ENCODE measurements at regions not wholly inside any gene's neighbourhood (a gene's known extent, or its start where the extent isn't known, plus 50 kb on each side); places are given as distances from the start of the nearest gene placed in this dataset.

- DNase-seq (ENCODE audit: low spot score), result no peak
These were observed 99.8 kb upstream of the TSPAN5 start for GRCh38 chr4:98758182-98758581.

GRCh38 chr4:98754736-98755135 lies 96.3 kb upstream of the TSPAN5 start:
- DNase-seq (ENCODE audit: low spot score), result no peak

- no peak for DNase-seq (ENCODE audit: low spot score)
These were observed 90.8 kb upstream of the TSPAN5 start for GRCh38 chr4:98749206-98749605.

- no peak for DNase-seq (ENCODE audit: low spot score)
These were observed 90.2 kb upstream of the TSPAN5 start for GRCh38 chr4:98748609-98749008.

GRCh38 chr4:98747393-98748091 lies 89.1 kb upstream of the TSPAN5 start:
- DNase-seq (ENCODE audit: low spot score), result no peak

GRCh38 chr4:98746936-98747335 lies 88.5 kb upstream of the TSPAN5 start:
- DNase-seq (ENCODE audit: low spot score), result no peak

- no peak for DNase-seq (ENCODE audit: low spot score)
These were observed 88.1 kb upstream of the TSPAN5 start for GRCh38 chr4:98746530-98746929.

- DNase-seq (ENCODE audit: low spot score), result peak; percentile 21
These were observed 87.0 kb upstream of the TSPAN5 start for GRCh38 chr4:98745366-98745765.

- DNase-seq (ENCODE audit: low spot score), result no peak
These were observed 86.2 kb upstream of the TSPAN5 start for GRCh38 chr4:98744372-98745150.

- DNase-seq (ENCODE audit: low spot score), result no peak
These were observed 83.5 kb upstream of the TSPAN5 start for GRCh38 chr4:98741952-98742351.

GRCh38 chr4:98739751-98740150 lies 81.3 kb upstream of the TSPAN5 start:
- no peak for DNase-seq (ENCODE audit: low spot score)

- DNase-seq (ENCODE audit: low spot score), result no peak
These were observed 75.2 kb upstream of the TSPAN5 start for GRCh38 chr4:98733601-98734000.

- DNase-seq (ENCODE audit: low spot score), result no peak
These were observed 70.5 kb upstream of the TSPAN5 start for GRCh38 chr4:98728871-98729270.

- DNase-seq (ENCODE audit: low spot score), result peak; percentile 39
These were observed 70.0 kb upstream of the TSPAN5 start for GRCh38 chr4:98728433-98728832.

GRCh38 chr4:98722000-98722399 lies 63.6 kb upstream of the TSPAN5 start:
- no peak for DNase-seq (ENCODE audit: low spot score)

- no peak for DNase-seq (ENCODE audit: low spot score)
These were observed 62.6 kb upstream of the TSPAN5 start for GRCh38 chr4:98720871-98721480.

- DNase-seq (ENCODE audit: low spot score), result no peak
These were observed 58.4 kb upstream of the TSPAN5 start for GRCh38 chr4:98716796-98717195.

- DNase-seq (ENCODE audit: low spot score), result no peak
These were observed 54.2 kb upstream of the TSPAN5 start for GRCh38 chr4:98712607-98713006.

GRCh38 chr4:98711526-98711925 lies 53.1 kb upstream of the TSPAN5 start:
- no peak for DNase-seq (ENCODE audit: low spot score)

- peak; percentile 53 for DNase-seq (ENCODE audit: low spot score)
These were observed 52.4 kb upstream of the TSPAN5 start for GRCh38 chr4:98710831-98711230.

All from AG20443 (cell line).